Omental fat pad (tissue), 3 donors: ENCODE measurements at regions not wholly inside any gene's neighbourhood (a gene's known extent, or its start where the extent isn't known, plus 50 kb on each side); places are given as distances from the start of the nearest gene placed in this dataset.

ENCODE experiments used
- ATAC-seq: fragments of 150-250 bp; one replicate; pipeline ENCODE4 v1.9.1; 2016; ENCODE audit warnings: mild to moderate bottlenecking, moderate library complexity; ENCODE audit not compliant: low FRiP score
- DNase-seq: peaks from one replicate; pipeline ENCODE4 v3.0.0-alpha.2; 2019; ENCODE audit warnings: low spot score
- CTCF ChIP-seq, 3 donors: fragments of 450-650 bp; IDR thresholded peaks; one replicate each; pipeline ENCODE4 v1.5.1; 2016 to 2017; ENCODE audit warnings: antibody characterized with exemption in 3 of 3, mild to moderate bottlenecking in 3 of 3, moderate library complexity in 2 of 3

GRCh38 chr3:76470285-76470684, 569.6 kb upstream of the ROBO2 start:
- DNase-seq (no peak), ATAC-seq (no peak)
- TF ChIP-seq CTCF (IDR thresholded peaks at IDR 0.05): no peak

GRCh38 chr3:76474632-76475031, 565.3 kb upstream of the ROBO2 start:
- ATAC-seq (no peak), DNase-seq (no peak)
- TF ChIP-seq CTCF (IDR thresholded peaks at IDR 0.05): no peak

GRCh38 chr3:76479161-76479650, 560.7 kb upstream of the ROBO2 start:
- no peak for DNase-seq
- no peak for ATAC-seq
- TF ChIP-seq CTCF (IDR thresholded peaks at IDR 0.05): no peak

GRCh38 chr3:76482510-76482909, 557.4 kb upstream of the ROBO2 start:
- ATAC-seq: no peak
- TF ChIP-seq CTCF (IDR thresholded peaks at IDR 0.05): no peak
- DNase-seq: no peak

- ATAC-seq (no peak), DNase-seq (no peak)
- no peak for TF ChIP-seq CTCF (IDR thresholded peaks at IDR 0.05)
Observed at GRCh38 chr3:76487446-76487845, 552.5 kb upstream of the ROBO2 start.

GRCh38 chr3:76490064-76490463, 549.8 kb upstream of the ROBO2 start:
- DNase-seq: no peak
- ATAC-seq: no peak
- TF ChIP-seq CTCF (IDR thresholded peaks at IDR 0.05): no peak

GRCh38 chr3:76495216-76495615, 544.7 kb upstream of the ROBO2 start:
- TF ChIP-seq CTCF (IDR thresholded peaks at IDR 0.05): no peak
- DNase-seq (no peak), ATAC-seq (no peak)
